ENCODE measurements at regions not wholly inside any gene's neighbourhood (a gene's known extent, or its start where the extent isn't known, plus 50 kb on each side); places are given as distances from the start of the nearest gene placed in this dataset.

GRCh38 chr13:109974354-109974753 is 188.0 kb upstream of the IRS2 start:
- Histone ChIP-seq H3K4me1 (ENCODE audit: control insufficient read depth in 5 of 5, insufficient read depth in 5 of 5, low read length in 5 of 5) (peaks cover 0 to 4% (median 0%) of the 10 kb centered on the region in 5 donors), H3K36me3 (ENCODE audit: control insufficient read depth in 4 of 4, insufficient read depth in 4 of 4, low read length in 4 of 4) (no peaks in the 10 kb centered on the region), H3K9me3 (ENCODE audit: control insufficient read depth in 4 of 4, insufficient read depth in 3 of 4, low read length in 3 of 4) (peaks cover 0 to 6% (median 1%) of the 10 kb centered on the region in 4 donors), H3K27ac (ENCODE audit: low read depth in 1 of 2, low read length in 1 of 2) (no peak overlapping the region), H3K9ac (ENCODE audit: insufficient read depth in 1 of 2, low read length in 2 of 2) (no peak overlapping the region), H3K27me3 (ENCODE audit: control insufficient read depth in 3 of 3, insufficient read depth in 3 of 3, low read length in 2 of 3) (no peaks in the 10 kb centered on the region), H3K4me3 (no peak overlapping the region)
- no peak for DNase-seq
- WGBS, 2 donors: 82 to 92% methylated on average over 7 of the region's 7 CpGs
- TF ChIP-seq, protein P1, sequence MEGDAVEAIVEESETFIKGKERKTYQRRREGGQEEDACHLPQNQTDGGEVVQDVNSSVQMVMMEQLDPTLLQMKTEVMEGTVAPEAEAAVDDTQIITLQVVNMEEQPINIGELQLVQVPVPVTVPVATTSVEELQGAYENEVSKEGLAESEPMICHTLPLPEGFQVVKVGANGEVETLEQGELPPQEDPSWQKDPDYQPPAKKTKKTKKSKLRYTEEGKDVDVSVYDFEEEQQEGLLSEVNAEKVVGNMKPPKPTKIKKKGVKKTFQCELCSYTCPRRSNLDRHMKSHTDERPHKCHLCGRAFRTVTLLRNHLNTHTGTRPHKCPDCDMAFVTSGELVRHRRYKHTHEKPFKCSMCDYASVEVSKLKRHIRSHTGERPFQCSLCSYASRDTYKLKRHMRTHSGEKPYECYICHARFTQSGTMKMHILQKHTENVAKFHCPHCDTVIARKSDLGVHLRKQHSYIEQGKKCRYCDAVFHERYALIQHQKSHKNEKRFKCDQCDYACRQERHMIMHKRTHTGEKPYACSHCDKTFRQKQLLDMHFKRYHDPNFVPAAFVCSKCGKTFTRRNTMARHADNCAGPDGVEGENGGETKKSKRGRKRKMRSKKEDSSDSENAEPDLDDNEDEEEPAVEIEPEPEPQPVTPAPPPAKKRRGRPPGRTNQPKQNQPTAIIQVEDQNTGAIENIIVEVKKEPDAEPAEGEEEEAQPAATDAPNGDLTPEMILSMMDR (IDR thresholded peaks at IDR 0.05; ENCODE audit: control extremely low read depth, extremely low read depth): no peak
- no peak for ATAC-seq (ENCODE audit: insufficient read depth, low FRiP score)

- Histone ChIP-seq H3K36me3 (ENCODE audit: control insufficient read depth in 4 of 4, insufficient read depth in 4 of 4, low read length in 4 of 4) (no peaks in the 10 kb centered on the region), H3K27me3 (ENCODE audit: control insufficient read depth in 3 of 3, insufficient read depth in 3 of 3, low read length in 2 of 3) (no peaks in the 10 kb centered on the region), H3K9me3 (ENCODE audit: control insufficient read depth in 4 of 4, insufficient read depth in 3 of 4, low read length in 3 of 4) (peaks cover 0 to 6% (median 2%) of the 10 kb centered on the region in 4 donors), H3K4me3 (no peak overlapping the region), H3K27ac (ENCODE audit: low read depth in 1 of 2, low read length in 1 of 2) (no peak overlapping the region), H3K4me1 (ENCODE audit: control insufficient read depth in 5 of 5, insufficient read depth in 5 of 5, low read length in 5 of 5) (peaks cover 0 to 4% (median 0%) of the 10 kb centered on the region in 5 donors), H3K9ac (ENCODE audit: insufficient read depth in 1 of 2, low read length in 2 of 2) (no peak overlapping the region)
- WGBS, 2 donors: 90 to 94% methylated on average over 10 of the region's 10 CpGs
- no peak for DNase-seq
- TF ChIP-seq, protein P1 (IDR thresholded peaks at IDR 0.05; ENCODE audit: control extremely low read depth, extremely low read depth): no peak
- ATAC-seq (ENCODE audit: insufficient read depth, low FRiP score): no peak
Measured at GRCh38 chr13:109973279-109973678, 186.9 kb upstream of the IRS2 start.

DNA sequence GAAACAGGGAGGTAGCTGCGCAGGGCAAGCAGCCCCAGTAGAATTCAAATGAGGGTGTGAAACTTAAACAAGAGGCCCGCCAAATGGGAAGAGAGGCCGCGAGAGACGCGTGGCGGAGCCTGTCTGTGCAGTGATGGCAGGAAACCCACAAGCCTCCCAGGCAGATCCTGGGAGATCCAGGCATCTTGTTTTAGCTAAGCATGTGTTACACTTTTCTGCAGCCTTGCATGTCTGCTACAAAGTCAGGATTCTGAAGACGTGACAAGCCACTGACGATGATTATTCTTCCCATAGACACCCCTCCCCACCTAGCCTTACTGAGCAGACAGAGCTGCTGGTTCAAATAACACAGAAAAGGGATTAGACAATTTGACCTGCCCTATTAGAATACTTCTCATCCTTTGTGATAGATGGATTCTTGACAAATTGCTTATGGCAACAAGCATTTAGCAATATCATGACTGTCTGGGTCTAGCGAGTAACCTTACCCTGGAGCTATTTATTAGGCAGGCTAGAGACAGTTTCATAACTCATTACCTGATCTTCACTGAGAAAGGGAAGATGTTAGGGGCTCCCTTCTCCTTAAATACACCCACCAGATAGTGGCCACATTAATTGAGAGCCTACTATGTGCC is 185.2 kb upstream of the IRS2 start:
- DNase-seq: peak in 1 of 3 donors; percentile 7
- H3K4me3 ChIP-seq: no peak overlapping the region
- peaks cover 0 to 6% (median 2%) of the 10 kb centered on the region in 4 donors for H3K9me3 ChIP-seq (ENCODE audit: control insufficient read depth in 4 of 4, insufficient read depth in 3 of 4, low read length in 3 of 4)
- H3K4me1 ChIP-seq (ENCODE audit: control insufficient read depth in 5 of 5, insufficient read depth in 5 of 5, low read length in 5 of 5): peaks cover 0 to 4% (median 0%) of the 10 kb centered on the region in 5 donors
- no peak for ATAC-seq (ENCODE audit: insufficient read depth, low FRiP score)
- no peaks in the 10 kb centered on the region for H3K36me3 ChIP-seq (ENCODE audit: control insufficient read depth in 4 of 4, insufficient read depth in 4 of 4, low read length in 4 of 4)
- no peak overlapping the region for H3K27ac ChIP-seq (ENCODE audit: low read depth in 1 of 2, low read length in 1 of 2)
- WGBS, 2 donors: 91% methylated on average over 10 of the region's 10 CpGs
- H3K9ac ChIP-seq (ENCODE audit: insufficient read depth in 1 of 2, low read length in 2 of 2): no peak overlapping the region
- H3K27me3 ChIP-seq (ENCODE audit: control insufficient read depth in 3 of 3, insufficient read depth in 3 of 3, low read length in 2 of 3): no peaks in the 10 kb centered on the region
- TF ChIP-seq, protein P1 (IDR thresholded peaks at IDR 0.05; ENCODE audit: control extremely low read depth, extremely low read depth): no peak

- WGBS, 2 donors: 74 to 87% methylated on average over 7 of the region's 7 CpGs
- TF ChIP-seq, protein P1 (IDR thresholded peaks at IDR 0.05; ENCODE audit: control extremely low read depth, extremely low read depth): no peak
- Histone ChIP-seq H3K27ac (ENCODE audit: low read depth in 1 of 2, low read length in 1 of 2) (no peak overlapping the region), H3K4me1 (ENCODE audit: control insufficient read depth in 5 of 5, insufficient read depth in 5 of 5, low read length in 5 of 5) (peaks cover 0 to 1% (median 0%) of the 10 kb centered on the region in 5 donors), H3K9ac (ENCODE audit: insufficient read depth in 1 of 2, low read length in 2 of 2) (no peak overlapping the region), H3K4me3 (no peak overlapping the region), H3K27me3 (ENCODE audit: control insufficient read depth in 3 of 3, insufficient read depth in 3 of 3, low read length in 2 of 3) (no peaks in the 10 kb centered on the region), H3K36me3 (ENCODE audit: control insufficient read depth in 4 of 4, insufficient read depth in 4 of 4, low read length in 4 of 4) (no peaks in the 10 kb centered on the region), H3K9me3 (ENCODE audit: control insufficient read depth in 4 of 4, insufficient read depth in 3 of 4, low read length in 3 of 4) (peaks cover 0 to 6% (median 2%) of the 10 kb centered on the region in 4 donors)
- ATAC-seq (ENCODE audit: insufficient read depth, low FRiP score): no peak
- DNase-seq: peak in 1 of 3 donors; percentile 23
Measured at GRCh38 chr13:109971006-109971405, 184.6 kb upstream of the IRS2 start.
